OCI-LY1 (cell line): ENCODE measurements at regions not wholly inside any gene's neighbourhood (a gene's known extent, or its start where the extent isn't known, plus 50 kb on each side); places are given as distances from the start of the nearest gene placed in this dataset.

Source experiments
- EZH2 ChIP-seq: fragments of 200-600 bp; sonication (generic), shearing (Covaris generic); IDR thresholded peaks from 2 replicates; pipeline ENCODE4 v1.8.0; 2017; ENCODE audit warnings: borderline replicate concordance, mixed run types, mild to moderate bottlenecking, antibody characterized with exemption, low read length, moderate library complexity, mixed read lengths
- TF ChIP-seq, protein P1 (sequence below): fragments of 200-600 bp; sonication (generic), shearing (Covaris generic); IDR thresholded peaks from 2 replicates; pipeline ENCODE4 v1.5.1; 2017; ENCODE audit warnings: mild to moderate bottlenecking, antibody characterized with exemption, low read length, moderate library complexity, mixed read lengths

DNA sequence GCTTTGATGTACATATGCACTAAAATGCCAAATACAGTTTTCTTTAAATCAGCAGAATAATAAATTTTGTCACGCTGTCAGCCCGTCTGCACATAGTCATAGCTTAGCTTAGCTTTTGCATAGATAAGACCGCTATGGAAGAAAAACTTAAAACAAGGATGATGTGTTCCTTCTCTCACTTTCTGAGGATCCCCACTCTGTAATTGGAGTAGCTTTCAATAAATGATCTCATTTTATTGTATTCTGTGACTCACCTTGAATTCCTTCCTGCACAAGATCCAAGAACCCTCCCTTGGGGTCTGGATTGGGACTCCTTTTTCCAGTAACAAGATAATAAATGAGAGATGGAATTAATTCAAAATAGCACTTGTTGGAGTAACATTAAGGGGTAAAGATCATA is 186.2 kb downstream of the CDH26 start:
- TF ChIP-seq, protein P1, sequence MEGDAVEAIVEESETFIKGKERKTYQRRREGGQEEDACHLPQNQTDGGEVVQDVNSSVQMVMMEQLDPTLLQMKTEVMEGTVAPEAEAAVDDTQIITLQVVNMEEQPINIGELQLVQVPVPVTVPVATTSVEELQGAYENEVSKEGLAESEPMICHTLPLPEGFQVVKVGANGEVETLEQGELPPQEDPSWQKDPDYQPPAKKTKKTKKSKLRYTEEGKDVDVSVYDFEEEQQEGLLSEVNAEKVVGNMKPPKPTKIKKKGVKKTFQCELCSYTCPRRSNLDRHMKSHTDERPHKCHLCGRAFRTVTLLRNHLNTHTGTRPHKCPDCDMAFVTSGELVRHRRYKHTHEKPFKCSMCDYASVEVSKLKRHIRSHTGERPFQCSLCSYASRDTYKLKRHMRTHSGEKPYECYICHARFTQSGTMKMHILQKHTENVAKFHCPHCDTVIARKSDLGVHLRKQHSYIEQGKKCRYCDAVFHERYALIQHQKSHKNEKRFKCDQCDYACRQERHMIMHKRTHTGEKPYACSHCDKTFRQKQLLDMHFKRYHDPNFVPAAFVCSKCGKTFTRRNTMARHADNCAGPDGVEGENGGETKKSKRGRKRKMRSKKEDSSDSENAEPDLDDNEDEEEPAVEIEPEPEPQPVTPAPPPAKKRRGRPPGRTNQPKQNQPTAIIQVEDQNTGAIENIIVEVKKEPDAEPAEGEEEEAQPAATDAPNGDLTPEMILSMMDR: no peak
- TF ChIP-seq EZH2: no peak
